Left ventricle myocardium superior (tissue), 1 donor: ENCODE measurements at regions not wholly inside any gene's neighbourhood (a gene's known extent, or its start where the extent isn't known, plus 50 kb on each side); places are given as distances from the start of the nearest gene placed in this dataset.
"Not testable (repeated sequence)": the region's sequence is repeated elsewhere in the genome, so short reads cannot be mapped to it uniquely, and the experiment has no call there.

Experiments
- ATAC-seq: fragments of 200-7000 bp; cut with Tn5 transposase; one replicate; pipeline ENCODE4 v1.9.1; 2020; ENCODE audit warnings: mild to moderate bottlenecking, moderate library complexity
- DNase-seq: peaks from one replicate; pipeline ENCODE4 v3.0.0-alpha.2; 2020
- intact Hi-C: fragments of 100-400 bp; cut with micrococcal nuclease; formaldehyde crosslinking; loops from one replicate; pipeline ENCODE4 v1.11.0; 2022
- donor health status: DM: no; HTN: yes; CAD: no; lungs with severe emphysema.

GRCh38 chr7:91435381-91436059, 171.3 kb downstream of the FZD1 start:
- intact Hi-C loops: no loop called here
- DNase-seq: no peak
- no peak for ATAC-seq

DNA sequence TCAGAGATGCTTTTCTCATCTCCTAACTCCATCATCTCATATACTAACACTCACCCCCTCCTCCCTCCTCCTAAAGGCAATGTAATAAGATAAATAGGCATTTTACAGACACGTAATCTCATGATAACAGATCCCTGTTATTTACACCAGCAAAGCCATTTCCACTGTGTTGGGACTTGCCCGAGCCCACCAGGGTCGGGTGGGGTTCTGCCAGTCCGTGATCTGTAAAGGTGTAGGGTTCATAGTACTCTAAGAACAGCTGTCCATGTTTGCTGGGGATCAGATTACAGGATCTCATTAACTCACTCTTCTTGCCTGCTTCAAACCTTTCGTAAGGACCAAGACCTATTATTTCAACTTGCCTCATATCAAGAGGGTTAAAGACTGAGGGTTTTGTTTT, 172.4 kb downstream of the FZD1 start:
- ATAC-seq (no peak), DNase-seq (no peak)
- intact Hi-C loops: no loop called here

DNA sequence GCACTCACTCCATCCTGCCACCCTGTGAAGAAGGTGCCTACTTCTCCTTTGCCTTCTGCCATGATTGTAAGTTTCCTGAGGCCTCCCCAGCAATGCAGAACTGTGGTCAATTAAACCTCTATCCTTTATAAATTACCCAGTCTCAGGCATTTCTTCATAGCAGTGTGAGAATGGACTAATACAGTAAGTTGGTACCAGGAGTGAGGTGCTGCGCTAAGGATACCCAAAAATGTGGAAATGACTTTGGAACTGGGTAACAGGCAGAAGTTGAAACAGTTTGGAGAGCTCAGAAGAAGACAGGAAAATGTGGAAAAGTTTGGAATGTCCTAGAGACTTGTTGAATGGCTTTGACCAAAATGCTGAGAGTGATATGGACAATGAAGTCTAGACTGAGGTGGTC, 176.0 kb downstream of the FZD1 start:
- DNase-seq, intact Hi-C loops, ATAC-seq: not testable (repeated sequence)

- ATAC-seq (no peak), DNase-seq (no peak)
- intact Hi-C loops: no loop called here
Observed at GRCh38 chr7:91443862-91444261, 179.6 kb downstream of the FZD1 start.

DNA sequence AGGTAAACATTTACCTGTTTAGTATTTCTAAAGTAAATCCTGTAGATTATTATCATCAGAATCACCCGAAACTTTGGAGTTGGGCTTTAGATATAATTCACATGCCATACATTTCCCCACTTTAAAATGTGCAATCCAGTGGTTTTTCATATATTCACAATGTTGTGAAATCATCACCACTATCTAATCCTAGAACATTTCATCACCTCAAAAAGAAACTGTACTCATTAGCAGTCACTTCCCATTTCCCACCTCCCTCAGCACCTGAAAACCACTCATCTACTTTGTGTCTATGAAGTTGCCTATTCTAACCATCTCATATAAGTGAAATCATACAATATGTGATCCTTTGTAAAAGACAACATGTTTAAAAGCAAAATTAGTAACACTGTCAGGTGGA, 182.6 kb downstream of the FZD1 start:
- DNase-seq: no peak
- no peak for ATAC-seq
- intact Hi-C loops: no loop called here

DNA sequence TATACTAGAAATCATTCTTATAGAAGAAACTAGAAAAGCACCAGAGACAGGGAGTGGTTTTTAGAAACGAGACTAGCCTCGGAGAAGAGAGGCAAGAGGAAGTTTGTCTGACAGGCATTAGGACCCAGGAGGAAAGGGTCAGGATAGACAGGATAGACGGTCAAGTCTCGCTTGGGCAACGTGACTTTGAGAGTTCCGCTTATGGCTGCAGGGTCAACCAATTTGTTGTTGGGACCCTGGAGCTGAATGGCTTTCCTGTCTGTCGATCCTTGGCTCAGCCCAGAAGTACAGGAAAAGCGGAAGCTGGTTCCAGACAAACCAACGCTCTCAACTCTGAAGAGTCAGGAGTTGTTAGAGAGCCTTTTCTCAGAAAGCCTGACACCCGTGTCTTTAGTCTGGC, 191.2 kb downstream of the FZD1 start:
- intact Hi-C loops: no loop called here
- ATAC-seq (no peak), DNase-seq (no peak)

DNA sequence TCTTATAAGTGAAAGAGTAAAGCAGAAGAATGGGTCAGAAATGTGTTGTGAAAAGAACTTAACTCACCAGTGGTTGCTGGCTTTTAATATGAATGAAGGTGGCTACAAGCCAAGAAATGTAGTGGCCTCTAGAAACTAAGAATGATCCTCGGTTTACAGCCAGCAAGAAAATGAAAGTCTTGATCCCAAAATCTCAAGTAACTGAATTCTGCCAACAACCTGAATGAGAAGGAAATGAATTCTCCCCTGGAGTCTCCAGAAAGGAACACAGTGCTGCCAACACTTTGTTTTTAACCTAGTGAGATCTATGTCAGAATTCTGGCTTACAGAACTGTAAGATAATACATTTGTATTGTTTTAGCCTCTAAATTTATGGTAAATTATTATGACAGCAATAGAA, 193.0 kb downstream of the FZD1 start:
- ATAC-seq (no peak), DNase-seq (no peak)
- intact Hi-C loops: no loop called here

GRCh38 chr7:91459539-91459938, 195.3 kb downstream of the FZD1 start:
- no peak for ATAC-seq
- DNase-seq: no peak
- intact Hi-C loops: no loop called here

GRCh38 chr7:91462316-91462715, 198.1 kb downstream of the FZD1 start:
- intact Hi-C loops: no loop called here
- ATAC-seq: no peak
- DNase-seq: no peak

GRCh38 chr7:91463330-91463729, 199.1 kb downstream of the FZD1 start:
- ATAC-seq: no peak
- intact Hi-C loops: no loop called here
- DNase-seq: no peak

DNA sequence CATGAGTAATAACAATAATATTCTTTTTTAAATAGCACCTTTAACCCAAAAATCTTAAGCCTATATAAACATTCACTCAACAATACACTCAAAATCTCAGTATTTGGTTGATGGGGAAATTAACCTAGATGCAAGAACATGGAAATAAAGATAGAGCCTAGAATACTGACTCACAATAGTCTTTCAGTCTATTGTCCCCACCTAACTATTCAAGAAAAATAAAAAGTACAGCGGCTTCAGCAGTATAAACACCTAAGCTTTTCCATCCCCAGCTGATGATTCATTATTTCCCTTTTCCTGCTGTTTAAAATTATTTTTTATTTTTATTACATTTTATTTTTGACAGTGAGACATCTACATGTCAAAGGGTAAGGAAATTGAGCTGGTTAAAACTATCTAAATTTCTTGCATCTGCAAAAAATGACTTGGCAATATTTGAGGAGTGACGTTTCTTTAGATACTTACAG, 201.4 kb downstream of the FZD1 start:
- no peak for ATAC-seq
- intact Hi-C loops: no loop called here
- no peak for DNase-seq

DNA sequence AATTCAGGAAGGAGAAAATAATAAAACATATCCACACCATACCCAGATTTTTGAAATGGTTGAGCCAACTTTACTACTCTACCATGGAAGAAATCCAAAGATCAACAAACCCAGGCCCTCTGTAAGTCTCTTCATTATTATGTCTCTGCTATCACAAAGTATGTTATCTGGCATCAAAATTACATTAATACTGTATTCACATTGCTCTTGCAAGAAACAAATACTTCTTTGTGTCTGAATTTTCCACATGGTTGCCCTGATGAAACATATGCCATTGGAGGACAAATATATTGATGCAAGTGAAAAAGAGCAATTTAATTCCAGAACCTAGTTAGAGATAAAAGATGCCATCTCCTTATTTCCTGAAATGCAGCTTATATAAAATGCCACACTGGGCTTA, 204.0 kb downstream of the FZD1 start:
- intact Hi-C loops: no loop called here
- DNase-seq (no peak), ATAC-seq (no peak)

DNA sequence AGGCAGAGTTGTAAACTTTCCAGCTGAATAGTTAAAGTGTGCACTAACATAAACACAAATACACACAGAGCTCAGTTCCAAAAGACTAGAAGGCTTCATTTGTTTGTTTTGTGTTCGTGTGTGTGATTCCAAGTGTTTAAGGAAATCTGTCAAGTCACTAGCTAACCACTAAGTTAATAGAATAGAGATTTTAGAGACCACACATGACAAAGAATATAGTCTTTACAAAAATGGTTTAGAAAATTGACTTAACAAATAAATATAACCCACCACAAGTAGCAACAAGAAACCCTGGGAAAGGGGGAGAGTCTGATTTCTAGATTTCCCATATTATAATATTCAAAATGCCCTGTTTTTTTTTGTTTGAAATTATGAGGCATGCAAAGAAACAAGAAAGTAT, 209.4 kb downstream of the FZD1 start:
- intact Hi-C loops: no loop called here
- ATAC-seq (no peak), DNase-seq (no peak)

GRCh38 chr7:91474074-91474473, 209.8 kb downstream of the FZD1 start:
- DNase-seq (no peak), ATAC-seq (no peak)
- intact Hi-C loops: no loop called here

- intact Hi-C loops, ATAC-seq, DNase-seq: not testable (repeated sequence)
Observed at GRCh38 chr7:91480470-91480869, 216.2 kb downstream of the FZD1 start.

GRCh38 chr7:91491868-91492267, 227.6 kb downstream of the FZD1 start:
- intact Hi-C loops: no loop called here
- DNase-seq (no peak), ATAC-seq (no peak)

- ATAC-seq: no peak
- intact Hi-C loops: no loop called here
- DNase-seq: no peak
Observed at GRCh38 chr7:91492317-91492716, 228.1 kb downstream of the FZD1 start.

GRCh38 chr7:91492773-91493172, 228.5 kb downstream of the FZD1 start:
- no peak for ATAC-seq
- no peak for DNase-seq
- intact Hi-C loops: no loop called here

GRCh38 chr7:91494450-91494849, 230.2 kb downstream of the FZD1 start:
- no peak for DNase-seq
- no peak for ATAC-seq
- intact Hi-C loops: no loop called here

DNA sequence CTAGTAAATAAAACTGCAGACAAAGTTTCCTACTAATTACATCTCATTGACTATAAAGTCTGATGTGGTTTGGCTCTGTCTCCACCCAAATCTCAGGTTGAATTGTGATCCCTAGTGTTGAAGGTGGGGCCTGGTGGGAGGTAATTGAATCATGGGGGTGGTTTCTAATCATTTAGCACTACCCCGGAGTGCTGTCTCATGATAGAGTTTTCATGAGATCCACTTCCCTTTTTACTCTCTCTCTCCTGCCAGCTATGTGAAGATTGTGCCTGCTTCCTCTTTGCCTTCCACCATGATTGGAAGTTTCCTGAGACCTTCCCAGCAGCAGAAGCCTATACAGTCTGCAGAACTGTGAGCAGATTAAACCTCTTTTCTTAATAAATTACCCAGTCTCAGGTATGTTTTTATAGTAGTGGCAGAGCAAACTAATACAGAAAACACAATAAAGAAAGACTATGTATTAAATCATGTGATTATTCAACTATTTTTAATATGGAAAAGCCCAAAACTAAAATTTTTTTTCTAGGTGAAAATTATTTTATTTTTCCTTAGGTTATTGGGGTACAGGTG, 232.1 kb downstream of the FZD1 start:
- no peak for ATAC-seq
- intact Hi-C loops: no loop called here
- DNase-seq: no peak

- DNase-seq, ATAC-seq, intact Hi-C loops: not testable (repeated sequence)
Observed at GRCh38 chr7:91497277-91497676, 233.0 kb downstream of the FZD1 start.
